HCT116 (cell line): ENCODE measurements at regions not wholly inside any gene's neighbourhood (a gene's known extent, or its start where the extent isn't known, plus 50 kb on each side); places are given as distances from the start of the nearest gene placed in this dataset.

Experiments
- ATAC-seq: fragments of 200-7000 bp; cut with Tn5 transposase; 2 replicates; pipeline ENCODE4 v1.9.1; 2020; ENCODE audit warnings: mild to moderate bottlenecking, moderate library complexity
- BruUV-seq: library from RNA; stranded (reverse); fragments of 400-500 nt; replicated peaks from 2 replicates; lab custom pipeline; 2021; lab: Mats Ljungman, UMichigan
- CTCF ChIA-PET: fragments of 300-600 bp; sonication (Branson Sonifier 250); formaldehyde crosslinking; loops from one replicate; lab custom pipeline; 2021; ENCODE audit warnings: antibody characterized with exemption; lab: Charles Lee
- POLR2A ChIA-PET: fragments of 300-600, 350-600 bp; sonication (Branson Sonifier 250); formaldehyde crosslinking; loops from one replicate; lab custom pipeline; 2021; ENCODE audit warnings: antibody characterized with exemption; lab: Charles Lee
- RAD21 ChIA-PET, 2 experiments: fragments of 300-600 bp; sonication (Branson Sonifier 250); formaldehyde crosslinking; loops; one replicate each; lab custom pipeline; 2023; ENCODE audit warnings: low total read pairs in 2 of 2; ENCODE audit not compliant: uncharacterized antibody in 2 of 2, unreplicated experiment in 2 of 2, low non-redundant PET in 1 of 2; lab: Charles Lee
- DNase-seq: peaks from one replicate; pipeline ENCODE4 v3.0.0-alpha.2; 2010; ENCODE audit warnings: low read depth, low spot score
- H2AFZ ChIP-seq: fragments of 200-600 bp; shearing (Covaris generic), sonication (generic); 2 replicates; pipeline ENCODE4 v1.6.1; 2017; ENCODE audit warnings: low read depth, mixed run types, mixed read lengths, antibody characterized with exemption, low read length; ENCODE audit not compliant: poor library complexity, severe bottlenecking
- H3K27ac ChIP-seq: 2 replicates; pipeline ENCODE4 v1.5.1; 2012; ENCODE audit warnings: low read depth, low read length
- H3K27me3 ChIP-seq: fragments of 200-600 bp; sonication (generic); 2 replicates; pipeline ENCODE4 v1.6.1; 2016; ENCODE audit warnings: mixed run types, low read length, mixed read lengths; ENCODE audit not compliant: insufficient read depth
- H3K36me3 ChIP-seq, 2 experiments: fragments of 200-500 bp in 1 of 2; fragments of 200-600 bp in 1 of 2; sonication (Bioruptor generic) in 1 of 2; sonication (generic) in 1 of 2; 2 replicates each; pipeline versions ENCODE4 v1.5.1 to v1.6.1; 2014 to 2016; ENCODE audit warnings: low read length in 2 of 2, inconsistent platforms in 1 of 2, mixed read lengths in 1 of 2, mixed run types in 1 of 2; ENCODE audit not compliant: insufficient read depth in 2 of 2, control insufficient read depth in 1 of 2
- H3K4me1 ChIP-seq, 2 experiments: fragments of 200-600 bp in 1 of 2; sonication (generic) in 1 of 2; 2 replicates each; pipeline versions ENCODE4 v1.5.1 to v1.6.1; 2012 to 2017; ENCODE audit warnings: low read length in 2 of 2, inconsistent platforms in 1 of 2, mild to moderate bottlenecking in 1 of 2, mixed read lengths in 1 of 2, mixed run types in 1 of 2, moderate library complexity in 1 of 2; ENCODE audit not compliant: insufficient read depth in 2 of 2, control insufficient read depth in 1 of 2
- H3K4me2 ChIP-seq: fragments of 200-600 bp; sonication (generic); 2 replicates; pipeline ENCODE4 v1.6.1; 2017; ENCODE audit warnings: mixed run types, low read length, mixed read lengths
- H3K4me3 ChIP-seq, 2 experiments: fragments of 200-600 bp in 1 of 2; sonication (generic) in 1 of 2; replicated peaks in 1 of 2; 2 replicates each; pipeline ENCODE4 v1.5.1; 2011 to 2016; ENCODE audit warnings: low read length in 2 of 2, control low read depth in 1 of 2, low read depth in 1 of 2, mild to moderate bottlenecking in 1 of 2, mixed read lengths in 1 of 2, mixed run types in 1 of 2
- H3K79me2 ChIP-seq: fragments of 200-600 bp; sonication (generic); 2 replicates; pipeline ENCODE4 v1.6.1; 2017; ENCODE audit warnings: mild to moderate bottlenecking, mixed run types, low read length, moderate library complexity, mixed read lengths; ENCODE audit not compliant: insufficient read depth
- H3K9ac ChIP-seq: fragments of 200-600 bp; sonication (generic); 2 replicates; pipeline ENCODE4 v1.6.1; 2016; ENCODE audit warnings: low read length, mixed read lengths
- H3K9me2 ChIP-seq: fragments of 200-600 bp; sonication (generic), shearing (Covaris generic); 2 replicates; pipeline ENCODE4 v1.6.1; 2017; ENCODE audit warnings: mixed run types, mild to moderate bottlenecking, moderate library complexity; ENCODE audit not compliant: insufficient read depth
- H3K9me3 ChIP-seq, 2 experiments: fragments of 200-500 bp in 1 of 2; fragments of 200-600 bp in 1 of 2; sonication (Bioruptor generic) in 1 of 2; sonication (generic) in 1 of 2; 2 replicates each; pipeline ENCODE4 v1.6.1; 2014 to 2017; ENCODE audit warnings: low read length in 2 of 2, mixed read lengths in 2 of 2, inconsistent platforms in 1 of 2, low read depth in 1 of 2, mild to moderate bottlenecking in 1 of 2, mixed run types in 1 of 2, moderate library complexity in 1 of 2; ENCODE audit not compliant: control insufficient read depth in 1 of 2, insufficient read depth in 1 of 2
- H4K20me1 ChIP-seq: fragments of 200-600 bp; sonication (generic), shearing (Covaris generic); 2 replicates; pipeline ENCODE4 v1.6.1; 2017; ENCODE audit warnings: mixed run types, mild to moderate bottlenecking, moderate library complexity; ENCODE audit not compliant: insufficient read depth
- CBX3 ChIP-seq: IDR thresholded peaks from 2 replicates; pipeline ENCODE4 v1.6.1; 2012; ENCODE audit warnings: low read depth
- CEBPB ChIP-seq: IDR thresholded peaks from 2 replicates; pipeline ENCODE4 v1.6.1; 2012; ENCODE audit warnings: low read depth
- EGR1 ChIP-seq: IDR thresholded peaks from 2 replicates; pipeline ENCODE4 v1.6.1; 2012; ENCODE audit warnings: low read depth
- ELF1 ChIP-seq: IDR thresholded peaks from 2 replicates; pipeline ENCODE4 v1.6.1; 2012; ENCODE audit warnings: low read depth, borderline replicate concordance
- EZH2phosphoT487 ChIP-seq: fragments of 200-600 bp; IDR thresholded peaks from 2 replicates; pipeline ENCODE4 v1.6.1; 2018; ENCODE audit warnings: antibody characterized with exemption, borderline replicate concordance
- POLR2A ChIP-seq: IDR thresholded peaks from 2 replicates; pipeline ENCODE4 v1.7.0; 2011; ENCODE audit warnings: borderline replicate concordance; ENCODE audit not compliant: insufficient read depth, insufficient read length; ENCODE audit errors: extremely low read depth
- POLR2AphosphoS5 ChIP-seq: IDR thresholded peaks from 2 replicates; pipeline ENCODE4 v1.6.1; 2011; ENCODE audit warnings: mild to moderate bottlenecking, low read depth, low read length, moderate library complexity
- RAD21 ChIP-seq: IDR thresholded peaks from 2 replicates; pipeline ENCODE4 v1.6.1; 2012; ENCODE audit warnings: low read depth, mild to moderate bottlenecking
- SRF ChIP-seq: IDR thresholded peaks from 2 replicates; pipeline ENCODE4 v1.6.1; 2012; ENCODE audit warnings: low read depth
- TCF7L2 ChIP-seq: IDR thresholded peaks from 2 replicates; pipeline ENCODE4 v1.7.0; 2011; ENCODE audit warnings: borderline replicate concordance, inconsistent platforms; ENCODE audit not compliant: insufficient read depth, insufficient read length; ENCODE audit errors: extremely low read depth
- ZFX ChIP-seq: fragments of 450-650 bp; IDR thresholded peaks from 2 replicates; pipeline ENCODE4 v1.6.1; 2017
- intact Hi-C: fragments of 100-400 bp; cut with micrococcal nuclease; formaldehyde crosslinking; loops from 2 replicates; pipeline ENCODE4 v1.10.0; 2022
- TF ChIP-seq, protein P1 (sequence below): IDR thresholded peaks from 2 replicates; pipeline ENCODE4 v1.6.1; 2011; ENCODE audit warnings: mild to moderate bottlenecking, low read length, moderate library complexity; ENCODE audit not compliant: insufficient replicate concordance; ENCODE audit errors: extremely low read depth
- TF ChIP-seq, protein P2 (sequence below): IDR thresholded peaks from 2 replicates; pipeline ENCODE4 v1.6.1; 2012
- TF ChIP-seq, protein P3 (sequence below): IDR thresholded peaks from 2 replicates; pipeline ENCODE4 v1.6.1; 2012
- TF ChIP-seq, protein P4 (sequence below): IDR thresholded peaks from 2 replicates; pipeline ENCODE4 v1.6.1; 2012; ENCODE audit warnings: low read depth

- Histone ChIP-seq H4K20me1 (no peaks in the 10 kb centered on the region), H2AFZ (no peak overlapping the region), H3K4me3 (no peak overlapping the region), H3K36me3 (no peaks in the 10 kb centered on the region), H3K27me3 (no peaks in the 10 kb centered on the region), H3K9me2 (no peaks in the 10 kb centered on the region), H3K27ac (no peak overlapping the region), H3K9me3 (no peaks in the 10 kb centered on the region), H3K9ac (no peak overlapping the region), H3K4me2 (no peak overlapping the region), H3K79me2 (no peaks in the 10 kb centered on the region), H3K4me1 (no peaks in the 10 kb centered on the region)
- no peak for DNase-seq
- POLR2A ChIA-PET: no interaction called here
- CTCF ChIA-PET: no interaction called here
- no peak for ATAC-seq
- no TSS peak for BruUV-seq
- intact Hi-C loops: no loop called here
- no peak for TF ChIP-seq TCF7L2
- TF ChIP-seq POLR2AphosphoS5: no peak
- no peak for TF ChIP-seq EZH2phosphoT487
- no peak for TF ChIP-seq EGR1
- no peak for TF ChIP-seq SRF
- RAD21 ChIA-PET: no interaction called here
These were observed 452.4 kb upstream of the HTR2A start for GRCh38 chr13:47349211-47349610.

- no peak overlapping the region for H3K4me2 ChIP-seq
- no TSS peak for BruUV-seq
- H3K9me3 ChIP-seq: peaks cover 0 to 5% of the 10 kb centered on the region in 2 experiments; a peak in 1 of 4 replicates
- CTCF ChIA-PET: no interaction called here
- no peaks in the 10 kb centered on the region for H3K79me2 ChIP-seq
- H3K27ac ChIP-seq: no peak overlapping the region
- ATAC-seq: no peak
- H3K9ac ChIP-seq: no peak overlapping the region
- no peaks in the 10 kb centered on the region for H3K27me3 ChIP-seq
- H3K4me3 ChIP-seq: no peak overlapping the region
- H3K4me1 ChIP-seq: no peaks in the 10 kb centered on the region
- no peak for DNase-seq
- RAD21 ChIA-PET: no interaction called here
- H2AFZ ChIP-seq: no peak overlapping the region
- no peaks in the 10 kb centered on the region for H4K20me1 ChIP-seq
- H3K36me3 ChIP-seq: no peaks in the 10 kb centered on the region
- POLR2A ChIA-PET: no interaction called here
- intact Hi-C loops: no loop called here
- H3K9me2 ChIP-seq: no peaks in the 10 kb centered on the region
- TF ChIP-seq, protein P1, sequence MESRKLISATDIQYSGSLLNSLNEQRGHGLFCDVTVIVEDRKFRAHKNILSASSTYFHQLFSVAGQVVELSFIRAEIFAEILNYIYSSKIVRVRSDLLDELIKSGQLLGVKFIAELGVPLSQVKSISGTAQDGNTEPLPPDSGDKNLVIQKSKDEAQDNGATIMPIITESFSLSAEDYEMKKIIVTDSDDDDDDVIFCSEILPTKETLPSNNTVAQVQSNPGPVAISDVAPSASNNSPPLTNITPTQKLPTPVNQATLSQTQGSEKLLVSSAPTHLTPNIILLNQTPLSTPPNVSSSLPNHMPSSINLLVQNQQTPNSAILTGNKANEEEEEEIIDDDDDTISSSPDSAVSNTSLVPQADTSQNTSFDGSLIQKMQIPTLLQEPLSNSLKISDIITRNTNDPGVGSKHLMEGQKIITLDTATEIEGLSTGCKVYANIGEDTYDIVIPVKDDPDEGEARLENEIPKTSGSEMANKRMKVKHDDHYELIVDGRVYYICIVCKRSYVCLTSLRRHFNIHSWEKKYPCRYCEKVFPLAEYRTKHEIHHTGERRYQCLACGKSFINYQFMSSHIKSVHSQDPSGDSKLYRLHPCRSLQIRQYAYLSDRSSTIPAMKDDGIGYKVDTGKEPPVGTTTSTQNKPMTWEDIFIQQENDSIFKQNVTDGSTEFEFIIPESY: no peak
- TF ChIP-seq RAD21 (no peak), EGR1 (no peak), POLR2A (no peak), SRF (no peak), CBX3 (no peak), ELF1 (no peak), ZFX (no peak), CEBPB (no peak)
- TF ChIP-seq, protein P2, sequence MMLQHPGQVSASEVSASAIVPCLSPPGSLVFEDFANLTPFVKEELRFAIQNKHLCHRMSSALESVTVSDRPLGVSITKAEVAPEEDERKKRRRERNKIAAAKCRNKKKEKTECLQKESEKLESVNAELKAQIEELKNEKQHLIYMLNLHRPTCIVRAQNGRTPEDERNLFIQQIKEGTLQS: no peak
- TF ChIP-seq, protein P3, sequence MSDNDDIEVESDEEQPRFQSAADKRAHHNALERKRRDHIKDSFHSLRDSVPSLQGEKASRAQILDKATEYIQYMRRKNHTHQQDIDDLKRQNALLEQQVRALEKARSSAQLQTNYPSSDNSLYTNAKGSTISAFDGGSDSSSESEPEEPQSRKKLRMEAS: no peak
- TF ChIP-seq, protein P4, sequence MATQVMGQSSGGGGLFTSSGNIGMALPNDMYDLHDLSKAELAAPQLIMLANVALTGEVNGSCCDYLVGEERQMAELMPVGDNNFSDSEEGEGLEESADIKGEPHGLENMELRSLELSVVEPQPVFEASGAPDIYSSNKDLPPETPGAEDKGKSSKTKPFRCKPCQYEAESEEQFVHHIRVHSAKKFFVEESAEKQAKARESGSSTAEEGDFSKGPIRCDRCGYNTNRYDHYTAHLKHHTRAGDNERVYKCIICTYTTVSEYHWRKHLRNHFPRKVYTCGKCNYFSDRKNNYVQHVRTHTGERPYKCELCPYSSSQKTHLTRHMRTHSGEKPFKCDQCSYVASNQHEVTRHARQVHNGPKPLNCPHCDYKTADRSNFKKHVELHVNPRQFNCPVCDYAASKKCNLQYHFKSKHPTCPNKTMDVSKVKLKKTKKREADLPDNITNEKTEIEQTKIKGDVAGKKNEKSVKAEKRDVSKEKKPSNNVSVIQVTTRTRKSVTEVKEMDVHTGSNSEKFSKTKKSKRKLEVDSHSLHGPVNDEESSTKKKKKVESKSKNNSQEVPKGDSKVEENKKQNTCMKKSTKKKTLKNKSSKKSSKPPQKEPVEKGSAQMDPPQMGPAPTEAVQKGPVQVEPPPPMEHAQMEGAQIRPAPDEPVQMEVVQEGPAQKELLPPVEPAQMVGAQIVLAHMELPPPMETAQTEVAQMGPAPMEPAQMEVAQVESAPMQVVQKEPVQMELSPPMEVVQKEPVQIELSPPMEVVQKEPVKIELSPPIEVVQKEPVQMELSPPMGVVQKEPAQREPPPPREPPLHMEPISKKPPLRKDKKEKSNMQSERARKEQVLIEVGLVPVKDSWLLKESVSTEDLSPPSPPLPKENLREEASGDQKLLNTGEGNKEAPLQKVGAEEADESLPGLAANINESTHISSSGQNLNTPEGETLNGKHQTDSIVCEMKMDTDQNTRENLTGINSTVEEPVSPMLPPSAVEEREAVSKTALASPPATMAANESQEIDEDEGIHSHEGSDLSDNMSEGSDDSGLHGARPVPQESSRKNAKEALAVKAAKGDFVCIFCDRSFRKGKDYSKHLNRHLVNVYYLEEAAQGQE: no peak
These were observed 441.1 kb upstream of the HTR2A start for GRCh38 chr13:47337781-47338507.
